GM12873 (cell line): ENCODE measurements at regions not wholly inside any gene's neighbourhood (a gene's known extent, or its start where the extent isn't known, plus 50 kb on each side); places are given as distances from the start of the nearest gene placed in this dataset.

Experiments used
- CTCF ChIP-seq: IDR thresholded peaks from 2 replicates; pipeline ENCODE4 v1.5.1; 2012; ENCODE audit warnings: low read depth, mild to moderate bottlenecking, moderate library complexity, low read length, control low read depth; ENCODE audit not compliant: insufficient read depth; ENCODE audit errors: missing control alignments

- TF ChIP-seq CTCF, result no peak
Measured at GRCh38 chr4:164483711-164484110, 270.2 kb upstream of the SMIM31 start.

- TF ChIP-seq CTCF, result no peak
Measured at GRCh38 chr4:164484551-164484950, 269.4 kb upstream of the SMIM31 start.

GRCh38 chr4:164485136-164485535, 268.8 kb upstream of the SMIM31 start:
- TF ChIP-seq CTCF, result no peak

- TF ChIP-seq CTCF, result no peak
Measured at GRCh38 chr4:164488114-164488513, 265.8 kb upstream of the SMIM31 start.

- TF ChIP-seq CTCF, result no peak
Measured at GRCh38 chr4:164501074-164501473, 252.9 kb upstream of the SMIM31 start.

GRCh38 chr4:164503874-164504273, 250.1 kb upstream of the SMIM31 start:
- no peak for TF ChIP-seq CTCF

GRCh38 chr4:164508097-164508496, 245.8 kb upstream of the SMIM31 start:
- no peak for TF ChIP-seq CTCF
